HG02885 (cell line): ENCODE measurements at regions not wholly inside any gene's neighbourhood (a gene's known extent, or its start where the extent isn't known, plus 50 kb on each side); places are given as distances from the start of the nearest gene placed in this dataset.

Source experiments
- ATAC-seq: cut with Tn5 transposase; IDR thresholded peaks from one replicate; pipeline ENCODE4 v1.9.1; 2021; ENCODE audit warnings: mild to moderate bottlenecking; ENCODE audit not compliant: unreplicated experiment, poor library complexity

DNA sequence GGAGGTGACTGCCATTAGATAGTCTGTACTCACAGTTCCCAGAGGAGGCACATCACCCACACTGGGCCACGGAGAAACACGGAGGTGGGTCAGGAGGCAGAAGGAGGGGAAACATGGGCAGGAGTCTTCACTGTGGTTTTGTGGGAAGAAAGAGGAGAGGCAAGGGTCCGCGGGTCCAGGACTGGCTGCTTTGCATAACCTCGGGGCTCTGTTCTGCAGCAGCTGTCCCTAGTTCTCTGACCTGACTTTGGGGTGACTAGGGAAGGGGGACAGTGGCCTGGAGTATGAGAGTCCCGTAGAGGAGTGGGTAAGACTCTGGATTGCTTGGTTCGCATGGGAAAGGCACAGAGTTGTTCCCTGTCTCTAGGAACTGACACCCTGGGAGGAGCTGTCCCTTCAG, 238.3 kb upstream of the RAB6C start:
- no peak for ATAC-seq

GRCh38 chr2:129741623-129742022, 237.8 kb upstream of the RAB6C start:
- ATAC-seq = no peak

- no peak for ATAC-seq
Observed at GRCh38 chr2:129742415-129743180, 236.9 kb upstream of the RAB6C start.

- ATAC-seq = no peak
Observed at GRCh38 chr2:129744141-129744540, 235.3 kb upstream of the RAB6C start.

DNA sequence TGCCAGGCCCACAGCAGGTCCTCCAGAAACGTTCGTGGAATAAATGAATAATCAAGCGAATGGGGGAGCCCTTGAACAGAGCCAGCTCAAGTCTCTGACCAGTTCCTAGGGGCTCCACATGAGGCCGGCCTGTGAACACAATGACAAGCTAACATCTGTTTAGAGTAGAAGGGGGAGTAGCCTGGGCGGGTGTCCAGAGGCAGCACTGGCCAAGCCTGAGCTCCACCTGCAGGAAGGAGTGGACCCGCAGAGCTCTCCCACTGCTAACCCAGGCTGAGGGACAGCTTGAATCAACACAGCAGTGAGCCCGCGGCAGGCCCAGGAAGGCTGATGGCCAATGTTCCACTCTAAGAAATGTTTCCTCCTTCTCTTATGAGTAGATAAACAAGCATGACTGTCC, 234.8 kb upstream of the RAB6C start:
- ATAC-seq = no peak

DNA sequence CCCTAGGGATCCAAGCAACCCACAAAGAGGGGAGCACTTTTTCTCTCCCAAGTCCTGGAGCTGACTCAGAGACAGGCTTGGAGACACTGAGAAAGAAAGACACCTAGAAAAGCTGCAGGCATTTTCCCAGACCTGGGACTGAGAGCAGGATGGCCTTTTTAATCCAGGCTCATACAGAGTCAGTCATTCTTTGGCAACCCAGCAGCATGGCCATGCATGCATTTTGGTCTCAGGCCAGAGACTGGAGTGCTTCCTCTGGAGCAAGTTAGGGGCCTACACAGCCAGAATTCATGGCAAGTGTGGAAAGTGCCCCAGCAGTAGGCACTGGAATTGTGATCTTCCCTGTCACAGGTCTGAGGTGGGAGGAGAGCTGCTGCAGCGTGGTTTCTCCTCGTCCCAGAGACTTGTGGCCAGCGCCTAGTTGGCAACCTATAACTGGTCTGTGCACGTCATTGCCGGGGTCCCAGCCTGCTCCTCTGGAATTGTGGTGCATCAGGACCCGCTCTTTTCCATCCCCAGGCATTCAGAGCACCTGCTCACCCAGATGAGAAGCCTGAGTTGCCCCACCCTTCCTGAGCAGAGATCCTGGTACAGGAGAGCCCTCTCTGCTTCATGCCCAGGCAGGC, 231.9 kb upstream of the RAB6C start:
- ATAC-seq = no peak

GRCh38 chr2:129748250-129748649, 231.2 kb upstream of the RAB6C start:
- ATAC-seq = no peak

DNA sequence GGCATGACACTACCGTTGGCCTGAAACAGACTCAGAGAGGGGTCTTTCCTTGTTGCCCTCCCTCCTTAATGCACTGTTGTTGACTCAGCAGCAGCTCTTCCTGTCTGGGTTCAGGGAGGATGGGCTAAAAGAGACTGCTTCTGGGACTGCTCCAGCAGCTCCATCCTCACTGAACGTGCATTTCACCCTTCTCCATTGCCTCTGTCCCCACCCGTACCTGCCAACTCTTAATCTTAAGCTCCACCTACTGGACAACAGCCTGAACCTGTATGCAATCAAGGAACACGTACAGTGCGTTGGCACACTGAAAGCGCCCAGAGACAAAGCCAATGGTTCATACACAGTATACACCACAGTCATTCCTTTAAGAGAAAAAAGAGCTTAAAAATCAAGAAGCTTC, 230.8 kb upstream of the RAB6C start:
- ATAC-seq = no peak

GRCh38 chr2:129751409-129751808, 228.1 kb upstream of the RAB6C start:
- ATAC-seq = no peak

DNA sequence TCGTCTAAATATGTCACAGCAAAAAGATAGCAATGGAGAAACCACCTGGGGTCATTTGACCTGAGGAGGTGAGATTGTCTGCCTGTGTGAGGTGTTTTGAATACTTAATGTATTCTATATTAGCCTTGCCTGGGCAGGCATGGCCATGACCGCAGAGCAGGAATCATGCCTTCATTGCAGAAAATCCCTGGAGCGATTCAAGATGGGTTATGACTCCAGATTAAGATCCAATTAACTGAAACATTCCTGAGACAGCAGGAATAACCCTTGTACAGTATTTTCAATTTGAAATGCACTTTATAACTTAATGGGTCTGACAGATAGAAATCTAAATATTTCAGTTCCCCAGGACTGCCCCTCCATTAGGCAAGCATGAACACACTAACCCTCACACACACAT, 227.3 kb upstream of the RAB6C start:
- ATAC-seq = no peak

DNA sequence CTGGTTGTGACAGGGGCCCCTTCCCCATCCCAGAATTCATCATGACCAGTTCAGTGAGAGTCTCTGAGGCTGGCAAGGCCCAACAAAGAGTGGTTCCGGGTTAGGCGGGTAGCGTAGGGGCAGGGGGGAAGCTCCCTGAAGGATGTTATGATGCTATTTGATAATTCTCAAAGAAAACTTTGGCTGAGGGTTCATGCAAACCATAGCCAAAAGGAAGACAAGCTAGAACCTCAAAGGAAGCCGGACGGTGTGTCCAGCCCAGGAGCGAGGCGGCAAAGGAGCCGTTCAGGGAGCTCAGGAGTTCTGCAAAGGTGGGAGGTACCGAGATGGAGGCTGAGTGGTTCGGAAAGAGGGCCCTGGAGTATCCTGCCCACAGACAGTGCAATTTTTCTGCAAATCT, 226.8 kb upstream of the RAB6C start:
- ATAC-seq = no peak

GRCh38 chr2:129753261-129753660, 226.2 kb upstream of the RAB6C start:
- no peak for ATAC-seq

DNA sequence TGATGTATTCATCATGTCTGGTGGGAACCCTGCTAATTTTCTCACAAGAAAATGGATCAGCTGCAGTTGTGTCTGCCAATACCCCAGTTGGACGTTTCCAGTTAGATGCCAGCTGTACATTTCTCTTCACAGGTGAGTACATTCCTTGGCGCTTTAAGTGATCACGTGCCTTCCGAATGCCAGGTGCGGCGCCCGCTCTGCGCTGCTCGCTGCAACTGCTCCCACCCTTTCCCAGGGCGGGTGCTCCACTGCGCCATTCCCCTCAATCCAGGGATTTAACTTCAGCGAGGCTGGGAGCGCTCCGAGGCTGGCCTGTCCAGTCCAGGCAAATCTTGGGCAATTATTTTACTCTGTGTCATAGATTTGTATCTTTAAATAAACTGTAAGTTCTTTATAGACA, 225.0 kb upstream of the RAB6C start:
- ATAC-seq = no peak

- no peak for ATAC-seq
Observed at GRCh38 chr2:129754831-129755230, 224.6 kb upstream of the RAB6C start.

DNA sequence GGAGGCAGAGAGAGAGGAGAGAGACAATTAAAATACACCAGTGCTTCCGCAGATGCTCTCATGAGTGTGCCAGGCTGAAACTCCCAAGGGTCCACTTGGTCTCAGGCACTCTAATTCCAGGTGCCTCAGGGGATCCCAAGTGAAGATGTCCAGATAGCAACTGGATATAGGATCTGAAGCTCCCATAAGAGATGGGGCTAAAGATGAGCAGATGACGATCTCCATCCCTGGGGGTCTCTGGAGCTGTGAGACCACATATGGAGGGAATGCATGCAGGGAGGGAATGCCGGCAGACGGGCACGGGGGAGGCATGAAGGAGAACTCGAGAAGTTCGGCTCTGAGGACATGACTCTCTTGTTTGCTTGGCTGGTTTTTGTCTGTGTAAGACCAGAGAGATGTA, 223.7 kb upstream of the RAB6C start:
- no peak for ATAC-seq

DNA sequence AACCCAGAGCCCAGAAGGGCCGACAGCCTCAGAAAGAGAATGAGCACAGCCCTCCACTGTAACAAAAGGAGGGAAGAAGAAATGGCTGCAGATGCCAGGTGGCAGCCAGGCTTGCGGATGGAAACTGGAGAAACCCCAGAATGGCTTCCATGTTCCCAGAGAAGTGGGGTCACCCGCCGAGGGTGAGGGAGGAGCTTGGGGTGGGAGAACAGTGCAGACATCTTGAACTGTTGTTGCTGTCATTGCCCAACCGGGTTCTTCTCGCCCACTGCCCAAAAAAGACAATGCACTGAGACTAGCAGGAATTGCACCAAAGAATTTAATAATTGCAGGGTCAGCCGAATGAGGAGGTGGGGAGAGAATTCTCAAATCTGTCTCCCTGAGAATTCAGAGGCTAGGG, 223.2 kb upstream of the RAB6C start:
- ATAC-seq = no peak

DNA sequence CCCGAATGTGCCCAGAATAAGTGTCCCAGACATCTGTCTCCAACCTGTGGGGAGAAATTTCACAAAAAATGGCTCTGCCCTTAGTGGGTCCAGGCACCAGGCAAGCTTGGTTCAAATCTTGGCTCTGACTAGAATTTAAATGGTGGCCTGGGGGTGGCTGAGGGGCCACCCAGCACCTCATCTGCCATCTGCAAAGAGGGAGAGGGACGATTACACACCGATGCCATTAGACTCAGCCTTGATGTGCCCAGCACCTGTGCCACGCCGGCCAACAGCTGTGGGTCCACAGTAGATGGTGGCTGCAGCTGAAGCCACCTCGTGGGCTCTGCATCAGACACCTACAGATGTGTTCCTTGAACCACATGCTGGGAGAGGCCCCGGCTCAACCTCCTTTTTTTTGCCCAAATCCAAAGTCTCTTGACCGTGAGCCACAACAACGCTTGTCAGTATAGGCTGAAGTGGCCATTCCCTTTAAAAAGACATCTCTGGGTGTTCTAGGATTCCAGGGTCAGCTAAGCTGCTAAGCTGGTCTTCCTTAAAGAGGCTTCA, 222.0 kb upstream of the RAB6C start:
- ATAC-seq = no peak

DNA sequence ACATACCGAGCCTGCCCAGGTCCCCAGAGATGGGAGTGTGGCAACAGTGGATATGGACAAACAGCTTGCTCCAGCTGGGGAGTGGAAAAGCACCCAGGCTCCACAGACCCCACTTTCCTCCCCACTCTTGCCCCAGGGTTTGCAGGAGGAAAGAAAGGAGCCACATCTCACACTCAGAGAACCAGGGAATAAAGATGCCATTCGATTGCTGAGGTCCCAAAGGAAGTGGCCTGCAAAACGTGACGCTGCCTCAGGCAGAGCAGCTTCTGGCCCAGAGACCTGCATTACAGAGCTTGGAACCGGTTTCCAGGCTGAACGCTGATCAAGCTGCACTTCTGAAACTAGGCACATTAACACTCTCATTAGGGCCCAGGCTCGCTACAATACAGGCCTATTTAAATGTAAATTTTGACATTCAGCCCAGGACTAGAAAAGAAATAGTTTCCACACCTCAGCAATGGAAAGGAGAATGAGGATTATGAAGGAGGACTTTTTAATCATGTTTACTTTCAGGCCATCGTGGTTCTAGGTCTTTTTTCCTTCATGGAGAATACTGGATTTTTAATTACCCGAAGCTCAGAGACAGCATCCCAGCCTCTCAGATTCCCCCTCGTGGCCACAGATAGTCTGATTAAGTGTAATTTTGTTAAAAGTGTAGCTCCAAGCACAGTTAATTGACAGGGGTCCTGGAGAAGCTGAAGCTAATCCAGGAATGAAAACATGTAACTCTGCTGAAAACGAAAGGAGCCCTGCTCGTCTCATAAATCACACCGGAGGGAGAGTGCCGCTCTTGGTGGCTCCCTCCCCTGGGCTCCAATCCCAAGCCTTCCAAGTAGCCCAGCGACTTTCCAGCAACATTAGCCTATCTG, 221.3 kb upstream of the RAB6C start:
- no peak for ATAC-seq

GRCh38 chr2:129758784-129759471, 220.5 kb upstream of the RAB6C start:
- ATAC-seq = no peak

GRCh38 chr2:129759472-129760010, 219.9 kb upstream of the RAB6C start:
- no peak for ATAC-seq
